GM18517 (cell line): ENCODE measurements at regions not wholly inside any gene's neighbourhood (a gene's known extent, or its start where the extent isn't known, plus 50 kb on each side); places are given as distances from the start of the nearest gene placed in this dataset.
A peak's percentile ranks its signal among the peaks of the same experiment; 100 is the strongest.

Experiments
- ATAC-seq: cut with Tn5 transposase; IDR thresholded peaks from one replicate; pipeline ENCODE4 v1.9.1; 2021; ENCODE audit warnings: mild to moderate bottlenecking, moderate library complexity; ENCODE audit not compliant: unreplicated experiment

GRCh38 chr10:121069061-121069850 lies 218.1 kb downstream of the WDR11 start:
- peak; percentile 76 for ATAC-seq

GRCh38 chr10:121070275-121071070 lies 219.3 kb downstream of the WDR11 start:
- ATAC-seq: no peak

GRCh38 chr10:121071901-121072300 lies 220.7 kb downstream of the WDR11 start:
- ATAC-seq: no peak

GRCh38 chr10:121073728-121074127 lies 222.6 kb downstream of the WDR11 start:
- ATAC-seq: no peak

GRCh38 chr10:121076776-121077715 lies 225.9 kb downstream of the WDR11 start:
- ATAC-seq: no peak

GRCh38 chr10:121078036-121078435 lies 226.9 kb downstream of the WDR11 start:
- ATAC-seq: no peak

- no peak for ATAC-seq
Measured at GRCh38 chr10:121078672-121079102, 227.5 kb downstream of the WDR11 start.

- no peak for ATAC-seq
Measured at GRCh38 chr10:121079226-121079625, 228.1 kb downstream of the WDR11 start.

GRCh38 chr10:121080281-121080891 lies 229.2 kb downstream of the WDR11 start:
- ATAC-seq: no peak

- no peak for ATAC-seq
Measured at GRCh38 chr10:121081306-121081705, 230.1 kb downstream of the WDR11 start.

- no peak for ATAC-seq
Measured at GRCh38 chr10:121082984-121083383, 231.8 kb downstream of the WDR11 start.

GRCh38 chr10:121084016-121084674 lies 233.0 kb downstream of the WDR11 start:
- ATAC-seq: no peak

- no peak for ATAC-seq
Measured at GRCh38 chr10:121084675-121085070, 233.5 kb downstream of the WDR11 start.

- no peak for ATAC-seq
Measured at GRCh38 chr10:121085367-121085766, 234.2 kb downstream of the WDR11 start.

- ATAC-seq: no peak
Measured at GRCh38 chr10:121087129-121087528, 236.0 kb downstream of the WDR11 start.

- no peak for ATAC-seq
Measured at GRCh38 chr10:121087688-121088087, 236.5 kb downstream of the WDR11 start.

- no peak for ATAC-seq
Measured at GRCh38 chr10:121088524-121088923, 237.4 kb downstream of the WDR11 start.

- no peak for ATAC-seq
Measured at GRCh38 chr10:121089434-121089833, 238.3 kb downstream of the WDR11 start.

GRCh38 chr10:121091961-121092719 lies 241.0 kb downstream of the WDR11 start:
- ATAC-seq: no peak
